HepG2 (cell line): ENCODE measurements at regions not wholly inside any gene's neighbourhood (a gene's known extent, or its start where the extent isn't known, plus 50 kb on each side); places are given as distances from the start of the nearest gene placed in this dataset.

Experiments
- ATAC-seq: fragments of 200-7000 bp; cut with Tn5 transposase; 3 replicates; pipeline ENCODE4 v1.9.1; 2020; ENCODE audit warnings: mild to moderate bottlenecking, moderate library complexity
- BruUV-seq: library from RNA; stranded (reverse); fragments of 400-500 nt; replicated peaks from 2 replicates; lab custom pipeline; 2021; lab: Mats Ljungman, UMichigan
- CTCF ChIA-PET: fragments of 300-600 bp; formaldehyde crosslinking; extraction: SDS; loops from one replicate; lab custom pipeline; 2021; ENCODE audit warnings: low total read pairs, inconsistent platforms, low intra/inter-chr PET ratio; lab: Yijun Ruan, JAX
- POLR2A ChIA-PET: fragments of 350-600 bp; sonication (Branson Sonifier 250); formaldehyde crosslinking; loops from one replicate; lab custom pipeline; 2020; ENCODE audit warnings: antibody characterized with exemption, inconsistent platforms; lab: Yijun Ruan, JAX
- DNase-seq: peaks from one replicate; pipeline ENCODE4 v3.0.0-alpha.2; 2015; ENCODE audit warnings: low spot score
- FAIRE-seq: peaks from 3 replicates; lab custom pipeline; 2011; peaks lifted over from hg19 to GRCh38; lab: Jason Lieb, UNC
- H2AFZ ChIP-seq: one replicate; pipeline ENCODE4 v1.6.1; 2011; ENCODE audit warnings: low read length, inconsistent platforms
- H3K27ac ChIP-seq: fragments of 300-600 bp; 3 replicates; pipeline ENCODE4 v1.8.0; 2011; ENCODE audit warnings: mixed run types, mild to moderate bottlenecking, mixed read lengths, low read length, inconsistent platforms; ENCODE audit not compliant: insufficient read depth; ENCODE audit errors: extremely low read length
- H3K27me3 ChIP-seq, 2 experiments: fragments of 200-600 bp in 1 of 2; 2 replicates in 1 of 2; 3 replicates in 1 of 2; pipeline versions ENCODE4 v1.6.0 to v1.8.0; 2011; ENCODE audit warnings: low read length in 2 of 2, mild to moderate bottlenecking in 2 of 2, moderate library complexity in 2 of 2, inconsistent platforms in 1 of 2; ENCODE audit not compliant: insufficient read depth in 2 of 2, control insufficient read depth in 1 of 2
- H3K36me3 ChIP-seq, 2 experiments: fragments of 200-600 bp in 1 of 2; replicated peaks in 1 of 2; 2 replicates in 1 of 2; 3 replicates in 1 of 2; pipeline versions ENCODE4 v1.5.1 to v1.8.0; 2011; ENCODE audit warnings: low read length in 2 of 2, inconsistent platforms in 1 of 2; ENCODE audit not compliant: insufficient read depth in 2 of 2, control insufficient read depth in 1 of 2
- H3K4me1 ChIP-seq: 2 replicates; pipeline ENCODE4 v1.5.1; 2012; ENCODE audit warnings: low read length, inconsistent platforms; ENCODE audit not compliant: insufficient read depth
- H3K4me2 ChIP-seq: 2 replicates; pipeline ENCODE4 v1.6.0; 2011; ENCODE audit warnings: low read depth, low read length, inconsistent platforms
- H3K4me3 ChIP-seq, 3 experiments: fragments of 200-600 bp in 1 of 3; sonication (generic), shearing (Covaris generic) in 1 of 3; replicated peaks in 1 of 3; 2 replicates each; pipeline ENCODE4 v1.5.1; 2011 to 2016; ENCODE audit warnings: low read length in 3 of 3, inconsistent platforms in 2 of 3, low read depth in 2 of 3, mild to moderate bottlenecking in 2 of 3, control low read depth in 1 of 3, mixed read lengths in 1 of 3; ENCODE audit not compliant: insufficient read depth in 1 of 3
- H3K79me2 ChIP-seq: one replicate; pipeline ENCODE4 v1.6.1; 2011; ENCODE audit warnings: low read length, inconsistent platforms; ENCODE audit not compliant: insufficient read depth
- H3K9ac ChIP-seq: 2 replicates; pipeline ENCODE4 v1.6.0; 2011; ENCODE audit warnings: mild to moderate bottlenecking, low read depth, low read length, inconsistent platforms; ENCODE audit not compliant: insufficient read depth
- H3K9me3 ChIP-seq: 2 replicates; pipeline ENCODE4 v1.5.1; 2012; ENCODE audit warnings: mild to moderate bottlenecking, low read length
- H4K20me1 ChIP-seq: 2 replicates; pipeline ENCODE4 v1.6.0; 2011; ENCODE audit warnings: inconsistent platforms, mild to moderate bottlenecking, low read length, moderate library complexity; ENCODE audit not compliant: insufficient read depth
- HMGA1 ChIP-seq: sonication (generic); formaldehyde crosslinking; conservative IDR thresholded peaks from 2 replicates; pipeline ENCODE4 v1.4.0; 2020; ENCODE audit warnings: missing genetic modification reagents
- HNF1B ChIP-seq: sonication (generic); formaldehyde crosslinking; IDR thresholded peaks from 2 replicates; pipeline ENCODE4 v1.5.1; 2020; ENCODE audit warnings: mild to moderate bottlenecking, moderate library complexity, missing genetic modification reagents
- NFE2 ChIP-seq: sonication (generic); formaldehyde crosslinking; IDR thresholded peaks from 2 replicates; pipeline ENCODE4 v1.4.0; 2020; ENCODE audit warnings: missing genetic modification reagents
- RERE ChIP-seq: IDR thresholded peaks from 2 replicates; pipeline ENCODE4 v1.6.1; 2016; ENCODE audit warnings: low read depth, missing genetic modification reagents, missing compliant biosample characterization
- RNF219 ChIP-seq: sonication (generic); formaldehyde crosslinking; IDR thresholded peaks from 2 replicates; pipeline ENCODE4 v1.5.0; 2020; ENCODE audit warnings: mild to moderate bottlenecking, missing genetic modification reagents
- TAF15 ChIP-seq: fragments of 200-400 bp; formaldehyde crosslinking; IDR thresholded peaks from one replicate; pipeline ENCODE4 v1.6.1; 2018; ENCODE audit warnings: mild to moderate bottlenecking, low read depth, low read length; ENCODE audit not compliant: poor library complexity, severe bottlenecking
- USF2 ChIP-seq, 2 experiments: sonication (generic) in 1 of 2; formaldehyde crosslinking in 1 of 2; IDR thresholded peaks; 2 replicates each; pipeline versions ENCODE4 v1.5.1 to v1.6.1; 2011 to 2020; ENCODE audit warnings: borderline replicate concordance in 1 of 2, low read depth in 1 of 2, low read length in 1 of 2, mild to moderate bottlenecking in 1 of 2, missing genetic modification reagents in 1 of 2, moderate library complexity in 1 of 2
- YEATS4 ChIP-seq: sonication (generic); formaldehyde crosslinking; IDR thresholded peaks from 2 replicates; pipeline ENCODE4 v1.4.0; 2020; ENCODE audit warnings: missing genetic modification reagents, borderline replicate concordance
- ZNF18 ChIP-seq: sonication (generic); formaldehyde crosslinking; IDR thresholded peaks from 2 replicates; pipeline ENCODE4 v1.8.0; 2022; ENCODE audit warnings: mild to moderate bottlenecking, missing genetic modification reagents; ENCODE audit not compliant: insufficient replicate concordance
- ZNF282 ChIP-seq: fragments of 450-650 bp; IDR thresholded peaks from 2 replicates; pipeline ENCODE4 v1.6.1; 2018; ENCODE audit not compliant: partially characterized antibody
- ZNF775 ChIP-seq: sonication (generic); formaldehyde crosslinking; IDR thresholded peaks from 2 replicates; pipeline ENCODE4 v1.4.0; 2020; ENCODE audit warnings: missing genetic modification reagents, mild to moderate bottlenecking, moderate library complexity, borderline replicate concordance
- in situ Hi-C: cut with HindIII; loops from 2 replicates; pipeline ENCODE4 v1.10.0; 2017; ENCODE audit warnings: low pct_unique_long_range_greater_than_20kb; ENCODE audit not compliant: extremely low pct_ligation_motif_present
- intact Hi-C: fragments of 100-400 bp; cut with micrococcal nuclease; formaldehyde crosslinking; loops from one replicate; pipeline ENCODE4 v1.10.0; 2022; ENCODE audit not compliant: unreplicated experiment

- Histone ChIP-seq H3K4me3 (no peak overlapping the region), H3K4me1 (no peaks in the 10 kb centered on the region), H2AFZ (no peak overlapping the region), H3K9ac (no peak overlapping the region), H4K20me1 (no peaks in the 10 kb centered on the region), H3K36me3 (no peaks in the 10 kb centered on the region), H3K9me3 (peaks cover 63% of the 10 kb centered on the region), H3K27me3 (no peaks in the 10 kb centered on the region), H3K27ac (no peak overlapping the region), H3K79me2 (no peaks in the 10 kb centered on the region), H3K4me2 (no peak overlapping the region)
- no TSS peak for BruUV-seq
- ATAC-seq (no peak), FAIRE-seq (no peak), DNase-seq (no peak)
- ChIA-PET POLR2A (no interaction called here), CTCF (no interaction called here)
- intact Hi-C loops, result no loop called here
- in situ Hi-C loops, result no loop called here
- TF ChIP-seq HMGA1 (CRISPR knock-in tag), result no peak
- TF ChIP-seq NFE2 (CRISPR knock-in tag), result no peak
- TF ChIP-seq ZNF775 (CRISPR knock-in tag), result no peak
- TF ChIP-seq HNF1B (CRISPR knock-in tag), result no peak
- no peak for TF ChIP-seq RERE
- no peak for TF ChIP-seq TAF15
- no peak for TF ChIP-seq ZNF18 (CRISPR knock-in tag)
- no peak for TF ChIP-seq RNF219
- TF ChIP-seq YEATS4 (CRISPR knock-in tag), result no peak
- no peak for TF ChIP-seq USF2 (IDR thresholded peaks at IDR 0.05; ENCODE audit: low read depth, low read length)
- TF ChIP-seq USF2 (CRISPR knock-in tag; IDR thresholded peaks at IDR 0.05; ENCODE audit: borderline replicate concordance), result no peak
- no peak for TF ChIP-seq ZNF282
These were observed 148.4 kb downstream of the INHBA start for GRCh38 chr7:41554481-41554880.
